VCaP (cell line): ENCODE measurements at regions not wholly inside any gene's neighbourhood (a gene's known extent, or its start where the extent isn't known, plus 50 kb on each side); places are given as distances from the start of the nearest gene placed in this dataset.

Experiments
- H3K27ac ChIP-seq: fragments of 450-650 bp; 2 replicates; pipeline ENCODE4 v1.5.1; 2017
- CTCF ChIP-seq: fragments of 450-650 bp; conservative IDR thresholded peaks from 2 replicates; pipeline ENCODE4 v1.5.1; 2017; ENCODE audit warnings: mild to moderate bottlenecking, moderate library complexity

DNA sequence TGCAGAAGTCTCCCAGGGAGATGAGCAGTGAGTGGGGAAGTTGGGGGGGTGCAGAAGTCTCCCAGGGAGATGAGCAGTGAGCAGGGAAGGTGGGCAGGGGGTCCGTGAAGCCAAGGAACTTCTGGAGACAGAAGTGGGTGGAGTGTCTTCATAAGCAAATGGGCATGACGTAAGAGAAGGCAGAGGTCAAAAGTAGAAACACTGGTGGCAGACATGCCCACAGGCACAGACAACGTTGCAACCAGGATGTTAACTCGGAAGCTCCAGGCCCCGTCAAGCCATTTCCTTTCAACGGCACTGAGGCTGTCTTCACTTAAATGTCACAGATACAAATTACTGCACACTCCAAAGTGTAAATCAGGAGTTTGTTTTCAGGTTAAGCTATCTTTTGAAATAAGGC lies 186.1 kb downstream of the SHANK2 start:
- no peak overlapping the region for H3K27ac ChIP-seq
- TF ChIP-seq CTCF: no peak

DNA sequence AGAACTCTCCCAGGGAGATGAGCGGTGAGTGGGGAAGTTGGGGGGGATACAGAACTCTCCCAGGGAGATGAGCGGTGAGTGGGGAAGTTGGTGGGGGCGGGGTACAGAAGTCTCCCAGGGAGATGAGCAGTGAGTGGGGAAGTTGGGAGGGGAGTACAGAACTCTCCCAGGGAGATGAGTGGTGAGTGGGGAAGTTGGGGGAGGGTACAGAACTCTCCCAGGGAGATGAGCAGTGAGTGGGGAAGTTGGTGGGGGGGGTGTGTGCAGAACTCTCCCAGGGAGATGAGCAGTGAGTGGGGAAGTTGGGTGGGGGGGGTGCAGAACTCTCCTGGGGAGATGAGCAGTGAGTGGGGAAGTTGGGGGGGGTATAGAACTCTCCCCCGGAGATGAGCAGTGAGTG lies 186.5 kb downstream of the SHANK2 start:
- H3K27ac ChIP-seq: no peak overlapping the region

DNA sequence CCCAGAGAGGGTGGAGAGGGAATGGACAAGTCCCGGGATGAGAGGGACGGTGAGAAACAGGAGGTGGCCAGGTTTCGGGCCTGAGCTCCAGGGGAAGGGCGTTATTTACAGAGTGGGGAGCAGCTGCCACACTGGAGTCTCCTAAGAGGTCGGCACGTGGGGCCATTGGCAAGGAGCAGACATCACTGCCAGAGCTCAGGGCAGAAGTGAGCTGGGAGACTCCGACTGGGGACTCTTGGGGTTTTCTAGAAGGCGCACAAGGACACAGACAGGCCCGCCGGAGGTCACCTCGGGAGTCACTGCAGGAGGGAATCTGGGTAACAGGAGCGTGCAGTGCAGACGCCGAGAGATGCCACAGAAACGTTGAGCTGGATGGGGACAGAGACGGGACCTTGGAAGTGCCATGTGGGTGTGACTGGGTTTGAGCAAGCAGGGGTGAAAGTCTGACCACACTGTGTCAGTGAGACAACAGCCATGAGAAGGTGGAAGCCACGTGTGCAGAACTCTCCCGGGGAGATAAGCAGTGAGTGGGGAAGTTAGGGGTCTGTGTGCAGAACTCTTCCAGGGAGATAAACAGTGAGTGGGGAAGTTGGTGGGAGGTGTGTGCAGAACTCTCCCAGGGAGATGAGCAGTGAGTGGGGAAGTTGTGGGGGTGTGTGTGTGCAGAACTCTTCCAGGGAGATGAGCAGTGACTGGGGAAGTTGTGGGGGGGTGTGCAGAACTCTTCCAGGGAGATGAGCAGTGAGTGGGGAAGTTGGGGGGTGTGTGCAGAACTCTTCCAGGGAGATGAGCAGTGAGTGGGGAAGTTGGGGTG lies 187.5 kb downstream of the SHANK2 start:
- TF ChIP-seq CTCF: no peak
- no peak overlapping the region for H3K27ac ChIP-seq

More for the DNA sequence above, 186.5 kb downstream of the SHANK2 start:
- TF ChIP-seq CTCF: no peak

DNA sequence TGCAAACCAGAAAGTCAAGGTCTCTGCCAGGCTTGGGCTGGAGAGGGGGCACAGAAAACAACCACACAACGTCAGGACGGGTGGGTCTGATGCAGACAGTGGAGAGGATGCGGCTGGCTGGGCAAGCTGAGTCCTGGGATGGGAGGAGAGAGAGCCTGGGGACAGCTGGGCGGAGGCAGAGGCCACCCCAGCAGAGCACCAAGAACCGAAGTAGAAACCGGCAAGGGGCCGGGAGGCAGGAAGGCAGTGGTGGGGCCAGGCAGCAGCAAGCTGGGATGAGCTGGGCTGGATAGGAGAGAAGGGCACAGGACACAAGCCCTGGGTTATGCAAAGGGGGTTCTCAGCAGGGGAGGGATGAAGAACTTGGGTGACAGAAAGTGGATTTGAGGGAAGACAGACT lies 188.2 kb downstream of the SHANK2 start:
- no peak overlapping the region for H3K27ac ChIP-seq
- TF ChIP-seq CTCF: no peak

- no peak for TF ChIP-seq CTCF
- no peak overlapping the region for H3K27ac ChIP-seq
These were observed 189.2 kb downstream of the SHANK2 start for GRCh38 chr11:71063129-71063528.

- TF ChIP-seq CTCF: no peak
- no peak overlapping the region for H3K27ac ChIP-seq
These were observed 190.2 kb downstream of the SHANK2 start for GRCh38 chr11:71062199-71062598.

DNA sequence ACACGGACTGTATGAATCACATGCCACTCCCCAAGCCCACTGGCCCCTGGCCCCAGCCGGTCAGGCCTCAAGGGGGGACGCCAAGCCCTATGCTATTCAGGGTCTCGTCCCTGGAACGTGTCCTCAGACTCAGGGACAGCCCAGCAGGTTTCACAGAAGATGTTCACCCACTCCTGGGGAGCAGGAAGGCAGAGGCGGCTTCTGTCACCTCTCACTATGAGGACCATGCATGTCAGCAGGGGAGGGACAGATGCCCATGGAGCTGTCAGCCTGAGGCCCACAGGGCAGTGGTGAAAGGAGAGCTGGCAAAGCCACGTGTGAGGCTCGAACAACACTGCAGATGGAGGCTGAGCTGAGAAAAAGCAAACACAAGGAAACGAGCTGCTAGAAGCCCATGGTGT lies 192.0 kb downstream of the SHANK2 start:
- H3K27ac ChIP-seq: no peak overlapping the region
- no peak for TF ChIP-seq CTCF
